Motor neuron (in vitro differentiated cells): ENCODE measurements at regions not wholly inside any gene's neighbourhood (a gene's known extent, or its start where the extent isn't known, plus 50 kb on each side); places are given as distances from the start of the nearest gene placed in this dataset.

Experiments
- ATAC-seq, 8 experiments: fragments of 200-7000 bp; cut with Tn5 transposase; replicated peaks in 6 of 8; 2 replicates each; pipeline ENCODE4 v1.8.0; 2021; ENCODE audit warnings: mild to moderate bottlenecking in 8 of 8, moderate library complexity in 8 of 8
- H3K27ac ChIP-seq, 2 donors: fragments of 250-450 bp; sonication (Bioruptor Pico); 2 replicates each; pipeline ENCODE4 v1.9.0; 2021; ENCODE audit warnings: antibody characterized with exemption in 2 of 2, mild to moderate bottlenecking in 2 of 2, moderate library complexity in 1 of 2
- H3K4me1 ChIP-seq, 2 donors: fragments of 250-450 bp; sonication (Bioruptor Pico); replicated peaks in 1 of 2; 2 replicates each; pipeline ENCODE4 v1.6.1; 2021; ENCODE audit warnings: antibody characterized with exemption in 2 of 2, mild to moderate bottlenecking in 2 of 2, moderate library complexity in 1 of 2
- H3K4me3 ChIP-seq, 5 donors: fragments of 250-450 bp; sonication (Bioruptor Pico); 2 replicates each; pipeline ENCODE4 v1.9.0; 2021; ENCODE audit warnings: antibody characterized with exemption in 5 of 5, mild to moderate bottlenecking in 5 of 5, moderate library complexity in 4 of 5
- WGBS, 10 experiments: fragments of 450-650 bp; shearing (Covaris generic); methylation state at CpG; one replicate each; pipeline ENCODE4 v1.0.0; 2022; 5-methylcytosine and 5-hydroxymethylcytosine counted together
- in situ Hi-C, 9 experiments: fragments of 400-800 bp; cut with MboI; loops; one replicate each; pipeline ENCODE4 v1.15.0; 2021; ENCODE audit warnings: low sequenced_read_pairs in 9 of 9, low pct_unique_long_range_greater_than_20kb in 2 of 9; ENCODE audit not compliant: unreplicated experiment in 9 of 9

- H3K4me1 ChIP-seq: no peaks in the 10 kb centered on the region
- 40 to 100% (median 86%) methylated on average over 1 of the region's 1 CpG; no CpG with 5 or more reads in 2 of the 10 experiments for WGBS, 10 experiments
- in situ Hi-C loops: loop anchor here in 6 of 9 experiments (10.0 to 25.0 kb wide), 4 partner anchors 192 to 467 kb away; no protein-coding TSS in a partner anchor
- H3K27ac ChIP-seq: no peak overlapping the region
- no peak for ATAC-seq
- no peak overlapping the region for H3K4me3 ChIP-seq
Observed at GRCh38 chr1:68329096-68329835, 96.9 kb upstream of the WLS start.

- Histone ChIP-seq H3K4me3 (no peak overlapping the region), H3K4me1 (no peaks in the 10 kb centered on the region), H3K27ac (no peak overlapping the region)
- in situ Hi-C loops: loop anchor here in 6 of 9 experiments (10.0 to 25.0 kb wide), 4 partner anchors 191 to 466 kb away; no protein-coding TSS in a partner anchor
- WGBS, 10 experiments: 80 to 92% (median 83%) methylated on average over 1 of the region's 1 CpG; no CpG with 5 or more reads in 5 of the 10 experiments
- ATAC-seq: no peak
Observed at GRCh38 chr1:68328490-68328889, 96.2 kb upstream of the WLS start.

- in situ Hi-C loops: loop anchor here in 6 of 9 experiments (10.0 to 25.0 kb wide), 4 partner anchors 190 to 465 kb away; no protein-coding TSS in a partner anchor
- WGBS, 10 experiments: 11 to 84% (median 73%) methylated on average over 1 to 3 of the region's 3 CpGs; no CpG with 5 or more reads in 1 of the 10 experiments
- no peak for ATAC-seq
Observed at GRCh38 chr1:68327414-68327813, 95.1 kb upstream of the WLS start.

GRCh38 chr1:68326481-68326880, 94.2 kb upstream of the WLS start:
- no peaks in the 10 kb centered on the region for H3K4me1 ChIP-seq
- H3K27ac ChIP-seq: no peak overlapping the region
- H3K4me3 ChIP-seq: no peak overlapping the region
- WGBS, 10 experiments: 46 to 100% (median 95%) methylated on average over 1 to 2 of the region's 2 CpGs; no CpG with 5 or more reads in 3 of the 10 experiments
- no peak for ATAC-seq
- in situ Hi-C loops: loop anchor here in 6 of 9 experiments (10.0 to 25.0 kb wide), 4 partner anchors 189 to 464 kb away; no protein-coding TSS in a partner anchor

More at GRCh38 chr1:68327414-68327813, 95.1 kb upstream of the WLS start:
- no peak overlapping the region for H3K27ac ChIP-seq
- no peak overlapping the region for H3K4me3 ChIP-seq
- no peaks in the 10 kb centered on the region for H3K4me1 ChIP-seq

GRCh38 chr1:68324316-68324715, 92.0 kb upstream of the WLS start:
- 79 to 100% (median 85%) methylated on average over 1 to 2 of the region's 2 CpGs; no CpG with 5 or more reads in 4 of the 10 experiments for WGBS, 10 experiments
- no peak for ATAC-seq
- Histone ChIP-seq H3K4me1 (peaks cover 0 to 5% of the 10 kb centered on the region in 2 donors), H3K27ac (no peak overlapping the region), H3K4me3 (no peak overlapping the region)
- in situ Hi-C loops: loop anchor here in 2 of 9 experiments (5.0 to 10.0 kb wide), 2 partner anchors 200 to 202 kb away; no protein-coding TSS in a partner anchor

GRCh38 chr1:68322837-68323687, 90.7 kb upstream of the WLS start:
- Histone ChIP-seq H3K4me1 (peaks cover 0 to 5% of the 10 kb centered on the region in 2 donors), H3K4me3 (no peak overlapping the region), H3K27ac (no peak overlapping the region)
- WGBS, 10 experiments: 8 to 100% (median 78%) methylated on average over 2 to 15 of the region's 15 CpGs; no CpG with 5 or more reads in 2 of the 10 experiments
- peak in 5 of 8 experiments; percentile 20 to 75 (median 26) for ATAC-seq
- in situ Hi-C loops: loop anchor here in 2 of 9 experiments (5.0 to 10.0 kb wide), 2 partner anchors 198 to 201 kb away; no protein-coding TSS in a partner anchor

GRCh38 chr1:68322096-68322495, 89.8 kb upstream of the WLS start:
- Histone ChIP-seq H3K27ac (no peak overlapping the region), H3K4me3 (no peak overlapping the region), H3K4me1 (peaks cover 0 to 5% of the 10 kb centered on the region in 2 donors)
- no peak for ATAC-seq
- 57 to 100% (median 92%) methylated on average over 1 to 4 of the region's 4 CpGs; no CpG with 5 or more reads in 1 of the 10 experiments for WGBS, 10 experiments
- in situ Hi-C loops: loop anchor here in 2 of 9 experiments (5.0 to 10.0 kb wide), 2 partner anchors 197 to 200 kb away; no protein-coding TSS in a partner anchor

GRCh38 chr1:68321084-68321685, 88.9 kb upstream of the WLS start:
- peak; percentile 73 to 99 (median 88) for ATAC-seq
- Histone ChIP-seq H3K4me3 (no peak overlapping the region), H3K27ac (no peak overlapping the region), H3K4me1 (peaks cover 0 to 5% of the 10 kb centered on the region in 2 donors)
- 0 to 40% (median 7%) methylated on average over 1 to 6 of the region's 6 CpGs; no CpG with 5 or more reads in 1 of the 10 experiments for WGBS, 10 experiments
- in situ Hi-C loops: loop anchor here in 2 of 9 experiments (5.0 to 10.0 kb wide), 2 partner anchors 196 to 199 kb away; no protein-coding TSS in a partner anchor

- no peak overlapping the region for H3K4me3 ChIP-seq
Observed at GRCh38 chr1:68320349-68320748, 88.0 kb upstream of the WLS start.

GRCh38 chr1:68319907-68320306, 87.6 kb upstream of the WLS start:
- 39 to 83% (median 51%) methylated on average over 1 to 5 of the region's 5 CpGs for WGBS, 10 experiments
- Histone ChIP-seq H3K4me3 (no peak overlapping the region), H3K27ac (no peak overlapping the region), H3K4me1 (peaks cover 0 to 5% of the 10 kb centered on the region in 2 donors)
- in situ Hi-C loops: loop anchor here in 2 of 9 experiments (5.0 to 10.0 kb wide), 2 partner anchors 195 to 198 kb away; no protein-coding TSS in a partner anchor
- ATAC-seq: peak in 1 of 8 experiments; percentile 22

More at GRCh38 chr1:68320349-68320748, 88.0 kb upstream of the WLS start:
- ATAC-seq: no peak
- WGBS, 10 experiments: 40 to 100% (median 86%) methylated on average over 1 to 4 of the region's 4 CpGs
- Histone ChIP-seq H3K4me1 (peaks cover 0 to 5% of the 10 kb centered on the region in 2 donors), H3K27ac (no peak overlapping the region)
- in situ Hi-C loops: loop anchor here in 2 of 9 experiments (5.0 to 10.0 kb wide), 2 partner anchors 196 to 198 kb away; no protein-coding TSS in a partner anchor

- ATAC-seq: no peak
- in situ Hi-C loops: no loop called here
- WGBS, 10 experiments: 0 to 100% (median 88%) methylated on average over 1 to 2 of the region's 2 CpGs; no CpG with 5 or more reads in 1 of the 10 experiments
- Histone ChIP-seq H3K4me3 (no peak overlapping the region), H3K4me1 (peaks cover 10 to 20% of the 10 kb centered on the region in 2 donors), H3K27ac (no peak overlapping the region)
Observed at GRCh38 chr1:68317543-68317942, 85.2 kb upstream of the WLS start.
